Transverse colon (tissue), 4 donors: ENCODE measurements at regions not wholly inside any gene's neighbourhood (a gene's known extent, or its start where the extent isn't known, plus 50 kb on each side); places are given as distances from the start of the nearest gene placed in this dataset.

Experiments
- DNase-seq: peaks from one replicate; pipeline ENCODE4 v3.0.0-alpha.2; 2019
- H3K27ac ChIP-seq, 4 donors: fragments of 200-600 bp; sonication (generic); 2 replicates each; pipeline ENCODE4 v1.5.1; 2016 to 2018; ENCODE audit warnings: inconsistent platforms in 4 of 4
- H3K27me3 ChIP-seq: fragments of 200-600 bp; sonication (generic); 2 replicates; pipeline ENCODE4 v1.5.1; 2017; ENCODE audit warnings: inconsistent platforms
- H3K36me3 ChIP-seq, 4 donors: fragments of 200-600 bp; sonication (generic); 2 replicates each; pipeline ENCODE4 v1.5.1; 2017 to 2019; ENCODE audit warnings: inconsistent platforms in 4 of 4
- H3K4me1 ChIP-seq, 4 donors: fragments of 200-600 bp; sonication (generic); 2 replicates each; pipeline ENCODE4 v1.5.1; 2017 to 2020; ENCODE audit warnings: inconsistent platforms in 4 of 4
- H3K4me3 ChIP-seq, 4 donors: fragments of 200-600 bp; sonication (generic); 1 replicate in 1 of 4; 2 replicates in 3 of 4; pipeline versions ENCODE4 v1.5.1 to v1.6.1; 2017 to 2019; ENCODE audit warnings: inconsistent platforms in 4 of 4
- H3K9me3 ChIP-seq, 2 donors: fragments of 200-600 bp; sonication (generic); 2 replicates each; pipeline ENCODE4 v1.5.1; 2017 to 2019; ENCODE audit warnings: inconsistent platforms in 2 of 2
- EP300 ChIP-seq: sonication (generic); formaldehyde crosslinking; IDR thresholded peaks from one replicate; pipeline ENCODE4 v1.6.1; 2017; ENCODE audit warnings: antibody characterized with exemption, low read depth
- POLR2A ChIP-seq: fragments of 450-650 bp; IDR thresholded peaks from one replicate; pipeline ENCODE4 v1.6.1; 2016; ENCODE audit warnings: antibody characterized with exemption, mild to moderate bottlenecking, moderate library complexity
- POLR2AphosphoS5 ChIP-seq, 3 donors: sonication (generic); formaldehyde crosslinking; IDR thresholded peaks; one replicate each; pipeline ENCODE4 v1.6.1; 2016; ENCODE audit warnings: antibody characterized with exemption in 3 of 3
- WGBS, 2 donors: methylation state at CpG; one replicate each; pipeline ENCODE4 v1.1.5; 2018; ENCODE audit warnings: low coverage in 1 of 2; 5-methylcytosine and 5-hydroxymethylcytosine counted together
- in situ Hi-C, 4 donors: fragments of 200-750 bp; cut with MboI; loops; one replicate each; pipeline versions ENCODE4 v1.15.0 to v1.15.1; 2017; ENCODE audit warnings: low sequenced_read_pairs in 3 of 4, low pct_ligation_motif_present in 1 of 4, low pct_unique_long_range_greater_than_20kb in 1 of 4
- intact Hi-C: fragments of 100-400 bp; cut with DNase I; formaldehyde crosslinking; loops from one replicate; pipeline ENCODE4 v1.15.1; 2023; ENCODE audit warnings: low total_unique reads
- TF ChIP-seq, protein P1 (sequence below), 5 experiments: fragments of 200-600 bp in 3 of 5; fragments of 450-650 bp in 2 of 5; sonication (generic) in 3 of 5; IDR thresholded peaks; 1 replicate in 2 of 5; 2 replicates in 3 of 5; pipeline ENCODE4 v1.5.1; 2016 to 2017; ENCODE audit warnings: antibody characterized with exemption in 5 of 5, inconsistent platforms in 3 of 5, mild to moderate bottlenecking in 2 of 5, moderate library complexity in 1 of 5

DNA sequence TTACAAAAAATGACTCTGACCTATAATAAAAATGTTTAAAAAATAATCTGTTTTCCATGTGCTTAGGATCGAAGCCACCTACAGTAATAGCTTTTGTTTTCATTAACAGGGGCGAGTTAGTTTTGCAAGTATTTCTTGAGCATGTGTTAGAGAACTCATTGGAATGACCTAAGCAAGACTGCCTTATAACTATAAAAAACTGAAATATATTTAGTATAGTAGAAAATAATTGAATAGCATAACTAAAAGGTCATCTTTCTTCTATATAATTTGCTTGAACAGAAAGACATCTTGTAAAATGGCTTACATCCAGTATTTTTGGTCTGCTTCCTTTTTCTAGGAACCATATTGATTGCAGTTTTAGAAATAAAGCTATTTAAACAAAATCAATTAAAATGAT, 241.5 kb upstream of the NRIP1 start:
- intact Hi-C loops = no loop called here
- TF ChIP-seq EP300 (no peak), POLR2AphosphoS5 (IDR thresholded peaks at IDR 0.05) (no peak), POLR2A (no peak)
- TF ChIP-seq, protein P1, sequence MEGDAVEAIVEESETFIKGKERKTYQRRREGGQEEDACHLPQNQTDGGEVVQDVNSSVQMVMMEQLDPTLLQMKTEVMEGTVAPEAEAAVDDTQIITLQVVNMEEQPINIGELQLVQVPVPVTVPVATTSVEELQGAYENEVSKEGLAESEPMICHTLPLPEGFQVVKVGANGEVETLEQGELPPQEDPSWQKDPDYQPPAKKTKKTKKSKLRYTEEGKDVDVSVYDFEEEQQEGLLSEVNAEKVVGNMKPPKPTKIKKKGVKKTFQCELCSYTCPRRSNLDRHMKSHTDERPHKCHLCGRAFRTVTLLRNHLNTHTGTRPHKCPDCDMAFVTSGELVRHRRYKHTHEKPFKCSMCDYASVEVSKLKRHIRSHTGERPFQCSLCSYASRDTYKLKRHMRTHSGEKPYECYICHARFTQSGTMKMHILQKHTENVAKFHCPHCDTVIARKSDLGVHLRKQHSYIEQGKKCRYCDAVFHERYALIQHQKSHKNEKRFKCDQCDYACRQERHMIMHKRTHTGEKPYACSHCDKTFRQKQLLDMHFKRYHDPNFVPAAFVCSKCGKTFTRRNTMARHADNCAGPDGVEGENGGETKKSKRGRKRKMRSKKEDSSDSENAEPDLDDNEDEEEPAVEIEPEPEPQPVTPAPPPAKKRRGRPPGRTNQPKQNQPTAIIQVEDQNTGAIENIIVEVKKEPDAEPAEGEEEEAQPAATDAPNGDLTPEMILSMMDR (IDR thresholded peaks at IDR 0.05) = no peak
- no peaks in the 10 kb centered on the region for H3K4me1 ChIP-seq
- no peak overlapping the region for H3K4me3 ChIP-seq
- H3K36me3 ChIP-seq = no peaks in the 10 kb centered on the region
- in situ Hi-C loops = no loop called here
- no peak for DNase-seq
- H3K9me3 ChIP-seq = no peaks in the 10 kb centered on the region
- H3K27me3 ChIP-seq = no peaks in the 10 kb centered on the region
- no peak overlapping the region for H3K27ac ChIP-seq
- WGBS, 2 donors = 89 to 92% methylated on average over 2 of the region's 2 CpGs

GRCh38 chr21:15308333-15308732, 243.5 kb upstream of the NRIP1 start:
- 92 to 95% methylated on average over 3 of the region's 3 CpGs for WGBS, 2 donors
- in situ Hi-C loops = no loop called here
- TF ChIP-seq POLR2A (no peak), POLR2AphosphoS5 (IDR thresholded peaks at IDR 0.05) (no peak), EP300 (no peak)
- TF ChIP-seq, protein P1 (IDR thresholded peaks at IDR 0.05) = no peak

DNA sequence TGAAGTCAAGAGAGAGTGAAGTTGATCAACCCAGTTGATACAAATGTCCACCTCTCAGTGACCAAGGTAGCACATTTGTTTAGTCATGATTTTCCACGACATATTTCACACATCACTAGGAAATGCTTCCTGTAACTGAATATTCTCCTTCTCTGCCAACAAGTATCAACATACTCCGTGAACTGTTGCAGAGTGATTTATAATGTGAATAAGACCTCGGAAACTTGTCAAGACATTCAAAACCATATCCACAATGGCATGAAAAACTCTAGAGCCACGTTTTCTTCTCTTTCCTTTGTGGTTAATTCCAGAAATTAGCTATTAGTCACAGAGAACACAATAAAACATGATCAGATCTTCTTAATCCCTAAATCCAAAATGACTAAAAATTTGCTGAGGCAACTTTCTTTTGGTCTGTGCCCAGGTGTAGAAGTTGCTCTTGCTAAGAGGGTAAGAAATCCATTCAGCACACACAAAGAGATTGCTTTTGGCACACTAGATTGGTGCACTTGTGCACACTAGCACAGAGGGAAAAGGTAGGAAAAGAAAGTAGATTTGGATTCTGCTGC, 244.3 kb upstream of the NRIP1 start:
- intact Hi-C loops = no loop called here
- Histone ChIP-seq H3K27me3 (no peaks in the 10 kb centered on the region), H3K4me3 (no peak overlapping the region), H3K36me3 (no peaks in the 10 kb centered on the region), H3K9me3 (no peaks in the 10 kb centered on the region), H3K27ac (no peak overlapping the region), H3K4me1 (no peaks in the 10 kb centered on the region)
- 78% methylated on average over 4 of the region's 4 CpGs; no CpG with 5 or more reads in 1 of the 2 donors for WGBS, 2 donors
- TF ChIP-seq POLR2A (no peak), POLR2AphosphoS5 (IDR thresholded peaks at IDR 0.05) (no peak), EP300 (no peak)
- TF ChIP-seq, protein P1 (IDR thresholded peaks at IDR 0.05) = no peak
- in situ Hi-C loops = no loop called here
- no peak for DNase-seq

More at GRCh38 chr21:15308333-15308732, 243.5 kb upstream of the NRIP1 start:
- Histone ChIP-seq H3K4me1 (no peaks in the 10 kb centered on the region), H3K4me3 (no peak overlapping the region), H3K36me3 (no peaks in the 10 kb centered on the region), H3K27me3 (no peaks in the 10 kb centered on the region), H3K27ac (no peak overlapping the region), H3K9me3 (no peaks in the 10 kb centered on the region)
- intact Hi-C loops = no loop called here
- no peak for DNase-seq

DNA sequence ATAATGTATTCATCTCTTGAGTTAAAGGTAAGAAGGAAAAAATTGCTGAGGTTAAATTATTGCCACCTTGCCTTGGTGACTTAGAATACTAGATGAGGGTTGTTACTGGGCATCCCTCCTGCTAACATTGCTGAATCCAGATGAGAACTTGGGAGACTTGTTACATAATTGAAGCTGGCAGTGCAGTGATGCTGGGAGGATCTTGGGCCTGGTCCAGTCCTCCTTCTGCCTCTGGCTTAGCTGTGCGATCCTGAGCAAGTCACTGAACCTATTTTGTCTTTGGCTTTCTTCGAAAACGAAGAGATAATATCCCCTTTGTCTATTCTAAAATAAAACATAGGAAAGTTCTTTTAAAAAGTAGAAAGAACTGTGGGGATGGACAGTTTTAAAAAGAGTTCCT, 244.9 kb upstream of the NRIP1 start:
- 86 to 100% methylated on average over 1 to 3 of the region's 3 CpGs for WGBS, 2 donors
- Histone ChIP-seq H3K36me3 (no peaks in the 10 kb centered on the region), H3K4me3 (no peak overlapping the region), H3K27ac (no peak overlapping the region), H3K4me1 (no peaks in the 10 kb centered on the region), H3K9me3 (no peaks in the 10 kb centered on the region), H3K27me3 (no peaks in the 10 kb centered on the region)
- DNase-seq = no peak
- in situ Hi-C loops (no loop called here), intact Hi-C loops (no loop called here)
- TF ChIP-seq POLR2A (no peak), POLR2AphosphoS5 (IDR thresholded peaks at IDR 0.05) (no peak), EP300 (no peak)
- TF ChIP-seq, protein P1 (IDR thresholded peaks at IDR 0.05) = no peak
